HepG2 (cell line): ENCODE measurements at regions not wholly inside any gene's neighbourhood (a gene's known extent, or its start where the extent isn't known, plus 50 kb on each side); places are given as distances from the start of the nearest gene placed in this dataset.

Experiments used
- GABPB1 ChIP-seq: IDR thresholded peaks from 2 replicates; pipeline ENCODE4 v1.6.1; 2016; ENCODE audit warnings: mild to moderate bottlenecking, missing genetic modification reagents, moderate library complexity, missing compliant biosample characterization
- NFYC ChIP-seq: IDR thresholded peaks from 2 replicates; pipeline ENCODE4 v1.6.1; 2016; ENCODE audit warnings: missing genetic modification reagents, missing compliant biosample characterization
- NR2C2 ChIP-seq: sonication (generic); formaldehyde crosslinking; IDR thresholded peaks from 2 replicates; pipeline ENCODE4 v1.4.0; 2020; ENCODE audit warnings: missing genetic modification reagents, mild to moderate bottlenecking, moderate library complexity, borderline replicate concordance
- PHF8 ChIP-seq: sonication (generic); formaldehyde crosslinking; IDR thresholded peaks from 2 replicates; pipeline ENCODE4 v1.5.0; 2020; ENCODE audit warnings: missing genetic modification reagents
- TF ChIP-seq, protein P1 (sequence below): sonication (generic); formaldehyde crosslinking; IDR thresholded peaks from 2 replicates; pipeline ENCODE4 v1.5.1; 2020; ENCODE audit warnings: mild to moderate bottlenecking, moderate library complexity, missing genetic modification reagents

DNA sequence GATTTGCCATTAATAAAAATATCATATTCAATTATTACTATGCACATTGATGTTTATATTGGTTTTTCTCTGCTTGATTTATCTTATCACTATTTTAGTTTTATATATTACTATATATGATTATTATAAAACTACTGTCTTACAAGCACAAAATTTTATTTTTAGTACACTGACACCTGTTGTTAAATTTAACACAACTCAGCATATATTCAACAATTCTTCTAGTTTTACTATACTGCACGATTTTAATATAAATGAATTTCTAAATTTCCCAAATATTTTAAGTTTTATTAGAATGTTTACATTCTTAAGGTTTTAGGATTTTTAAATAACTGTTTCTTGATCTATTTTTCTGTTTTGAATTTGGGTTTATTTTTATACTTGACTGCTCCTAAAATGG lies 889.8 kb upstream of the GJE1 start:
- TF ChIP-seq, protein P1, sequence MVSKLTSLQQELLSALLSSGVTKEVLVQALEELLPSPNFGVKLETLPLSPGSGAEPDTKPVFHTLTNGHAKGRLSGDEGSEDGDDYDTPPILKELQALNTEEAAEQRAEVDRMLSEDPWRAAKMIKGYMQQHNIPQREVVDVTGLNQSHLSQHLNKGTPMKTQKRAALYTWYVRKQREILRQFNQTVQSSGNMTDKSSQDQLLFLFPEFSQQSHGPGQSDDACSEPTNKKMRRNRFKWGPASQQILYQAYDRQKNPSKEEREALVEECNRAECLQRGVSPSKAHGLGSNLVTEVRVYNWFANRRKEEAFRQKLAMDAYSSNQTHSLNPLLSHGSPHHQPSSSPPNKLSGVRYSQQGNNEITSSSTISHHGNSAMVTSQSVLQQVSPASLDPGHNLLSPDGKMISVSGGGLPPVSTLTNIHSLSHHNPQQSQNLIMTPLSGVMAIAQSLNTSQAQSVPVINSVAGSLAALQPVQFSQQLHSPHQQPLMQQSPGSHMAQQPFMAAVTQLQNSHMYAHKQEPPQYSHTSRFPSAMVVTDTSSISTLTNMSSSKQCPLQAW (CRISPR knock-in tag): no peak
- no peak for TF ChIP-seq NR2C2 (CRISPR knock-in tag)
- no peak for TF ChIP-seq GABPB1
- no peak for TF ChIP-seq NFYC
- TF ChIP-seq PHF8 (CRISPR knock-in tag): no peak
